Spleen (tissue), 7 donors: ENCODE measurements at regions not wholly inside any gene's neighbourhood (a gene's known extent, or its start where the extent isn't known, plus 50 kb on each side); places are given as distances from the start of the nearest gene placed in this dataset.

Experiments used
- POLR2A ChIP-seq, 3 donors: fragments of 450-650 bp; IDR thresholded peaks; one replicate each; pipeline ENCODE4 v1.5.1; 2017; ENCODE audit warnings: antibody characterized with exemption in 3 of 3, mild to moderate bottlenecking in 1 of 3
- POLR2AphosphoS5 ChIP-seq, 3 donors: sonication (generic); formaldehyde crosslinking; IDR thresholded peaks; one replicate each; pipeline ENCODE4 v1.5.1; 2017; ENCODE audit warnings: antibody characterized with exemption in 3 of 3
- TF ChIP-seq, protein P1 (sequence below), 11 experiments: fragments of 200-600 bp in 7 of 11; fragments of 450-650 bp in 4 of 11; sonication (generic) in 4 of 11; IDR thresholded peaks in 8 of 11; conservative IDR thresholded peaks in 3 of 11; 1 replicate in 7 of 11; 2 replicates in 4 of 11; pipeline versions ENCODE4 v1.4.0 to v1.8.0; 2016 to 2021; ENCODE audit warnings: antibody characterized with exemption in 11 of 11, inconsistent platforms in 4 of 11, mild to moderate bottlenecking in 1 of 11
- donor health status: DM: no; HTN: no; CAD: no; lungs with moderate emphysema.
- donor health status: DM: no; HTN: no; CAD: no.
- donor health status: DM: no; HTN: no; CAD: no.

DNA sequence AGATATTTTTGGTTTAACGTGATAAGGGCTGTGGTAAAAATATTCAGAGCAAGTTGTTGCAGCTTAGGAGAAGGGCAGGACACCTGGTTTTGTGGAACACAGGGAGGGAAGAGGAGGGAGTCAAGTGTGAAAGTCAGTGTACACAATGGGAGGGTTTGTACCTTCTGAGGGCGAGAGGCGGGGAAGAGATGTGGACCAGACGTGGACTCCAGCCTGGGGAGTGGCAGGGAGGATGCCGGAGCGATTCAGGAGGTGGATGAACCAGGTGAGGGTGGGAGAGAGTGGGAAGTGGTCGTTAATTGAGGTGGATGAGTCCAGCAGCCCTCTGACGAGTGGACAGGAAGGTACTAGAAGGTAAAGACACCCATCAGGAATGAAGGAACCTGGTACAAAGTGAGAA is 52.2 kb upstream of the IRF2BP2 start:
- TF ChIP-seq, protein P1, sequence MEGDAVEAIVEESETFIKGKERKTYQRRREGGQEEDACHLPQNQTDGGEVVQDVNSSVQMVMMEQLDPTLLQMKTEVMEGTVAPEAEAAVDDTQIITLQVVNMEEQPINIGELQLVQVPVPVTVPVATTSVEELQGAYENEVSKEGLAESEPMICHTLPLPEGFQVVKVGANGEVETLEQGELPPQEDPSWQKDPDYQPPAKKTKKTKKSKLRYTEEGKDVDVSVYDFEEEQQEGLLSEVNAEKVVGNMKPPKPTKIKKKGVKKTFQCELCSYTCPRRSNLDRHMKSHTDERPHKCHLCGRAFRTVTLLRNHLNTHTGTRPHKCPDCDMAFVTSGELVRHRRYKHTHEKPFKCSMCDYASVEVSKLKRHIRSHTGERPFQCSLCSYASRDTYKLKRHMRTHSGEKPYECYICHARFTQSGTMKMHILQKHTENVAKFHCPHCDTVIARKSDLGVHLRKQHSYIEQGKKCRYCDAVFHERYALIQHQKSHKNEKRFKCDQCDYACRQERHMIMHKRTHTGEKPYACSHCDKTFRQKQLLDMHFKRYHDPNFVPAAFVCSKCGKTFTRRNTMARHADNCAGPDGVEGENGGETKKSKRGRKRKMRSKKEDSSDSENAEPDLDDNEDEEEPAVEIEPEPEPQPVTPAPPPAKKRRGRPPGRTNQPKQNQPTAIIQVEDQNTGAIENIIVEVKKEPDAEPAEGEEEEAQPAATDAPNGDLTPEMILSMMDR (IDR thresholded peaks at IDR 0.05 in 8 of 11, conservative IDR thresholded peaks at IDR 0.05 in 3 of 11): no peak
- TF ChIP-seq POLR2A (IDR thresholded peaks at IDR 0.05): no peak
- TF ChIP-seq POLR2AphosphoS5 (IDR thresholded peaks at IDR 0.05): no peak
